Uterus (tissue), 3 donors: ENCODE measurements at regions not wholly inside any gene's neighbourhood (a gene's known extent, or its start where the extent isn't known, plus 50 kb on each side); places are given as distances from the start of the nearest gene placed in this dataset.

ENCODE experiments used
- DNase-seq, 2 donors: peaks; one replicate each; pipeline ENCODE4 v3.0.0-alpha.2; 2019 to 2020
- H3K27ac ChIP-seq, 2 donors: fragments of 200-600 bp; sonication (generic); 1 replicate in 1 of 2; 2 replicates in 1 of 2; pipeline ENCODE4 v1.5.1; 2016 to 2018
- H3K27me3 ChIP-seq, 2 donors: fragments of 200-600 bp; sonication (generic); one replicate each; pipeline ENCODE4 v1.5.1; 2018 to 2019; ENCODE audit warnings: control low read depth in 1 of 2
- H3K36me3 ChIP-seq, 2 donors: fragments of 200-600 bp; sonication (generic); one replicate each; pipeline ENCODE4 v1.5.1; 2019; ENCODE audit warnings: control low read depth in 1 of 2
- H3K4me1 ChIP-seq, 2 donors: fragments of 200-600 bp; sonication (generic); one replicate each; pipeline ENCODE4 v1.5.1; 2018 to 2019; ENCODE audit warnings: control low read depth in 1 of 2
- H3K4me3 ChIP-seq, 2 donors: fragments of 200-600 bp; sonication (generic); 1 replicate in 1 of 2; 2 replicates in 1 of 2; pipeline ENCODE4 v1.5.1; 2018 to 2019; ENCODE audit warnings: mild to moderate bottlenecking in 1 of 2
- H3K9me3 ChIP-seq, 2 donors: fragments of 200-600 bp; sonication (generic); one replicate each; pipeline ENCODE4 v1.5.1; 2019; ENCODE audit warnings: control low read depth in 1 of 2
- POLR2A ChIP-seq, 2 donors: fragments of 450-650 bp; IDR thresholded peaks; one replicate each; pipeline ENCODE4 v1.6.1; 2016; ENCODE audit warnings: antibody characterized with exemption in 2 of 2, mild to moderate bottlenecking in 1 of 2, moderate library complexity in 1 of 2
- intact Hi-C: fragments of 100-400 bp; cut with DNase I; formaldehyde crosslinking; loops from one replicate; pipeline ENCODE4 v1.15.1; 2023; ENCODE audit warnings: low total_unique reads
- TF ChIP-seq, protein P1 (sequence below), 4 experiments: fragments of 200-600 bp in 2 of 4; fragments of 450-650 bp in 2 of 4; sonication (generic) in 2 of 4; IDR thresholded peaks; one replicate each; pipeline ENCODE4 v1.5.1; 2016 to 2019; ENCODE audit warnings: antibody characterized with exemption in 4 of 4, mild to moderate bottlenecking in 2 of 4, moderate library complexity in 1 of 4
- donor health status: DM: yes; HTN: yes; CAD: no.

GRCh38 chr5:118762291-118762690 is 226.1 kb downstream of the DTWD2 start:
- intact Hi-C loops, result no loop called here
- Histone ChIP-seq H3K36me3 (no peaks in the 10 kb centered on the region), H3K27me3 (no peaks in the 10 kb centered on the region), H3K4me1 (no peaks in the 10 kb centered on the region), H3K27ac (no peak overlapping the region), H3K9me3 (no peaks in the 10 kb centered on the region), H3K4me3 (no peak overlapping the region)
- TF ChIP-seq POLR2A (IDR thresholded peaks at IDR 0.05), result no peak
- TF ChIP-seq, protein P1, sequence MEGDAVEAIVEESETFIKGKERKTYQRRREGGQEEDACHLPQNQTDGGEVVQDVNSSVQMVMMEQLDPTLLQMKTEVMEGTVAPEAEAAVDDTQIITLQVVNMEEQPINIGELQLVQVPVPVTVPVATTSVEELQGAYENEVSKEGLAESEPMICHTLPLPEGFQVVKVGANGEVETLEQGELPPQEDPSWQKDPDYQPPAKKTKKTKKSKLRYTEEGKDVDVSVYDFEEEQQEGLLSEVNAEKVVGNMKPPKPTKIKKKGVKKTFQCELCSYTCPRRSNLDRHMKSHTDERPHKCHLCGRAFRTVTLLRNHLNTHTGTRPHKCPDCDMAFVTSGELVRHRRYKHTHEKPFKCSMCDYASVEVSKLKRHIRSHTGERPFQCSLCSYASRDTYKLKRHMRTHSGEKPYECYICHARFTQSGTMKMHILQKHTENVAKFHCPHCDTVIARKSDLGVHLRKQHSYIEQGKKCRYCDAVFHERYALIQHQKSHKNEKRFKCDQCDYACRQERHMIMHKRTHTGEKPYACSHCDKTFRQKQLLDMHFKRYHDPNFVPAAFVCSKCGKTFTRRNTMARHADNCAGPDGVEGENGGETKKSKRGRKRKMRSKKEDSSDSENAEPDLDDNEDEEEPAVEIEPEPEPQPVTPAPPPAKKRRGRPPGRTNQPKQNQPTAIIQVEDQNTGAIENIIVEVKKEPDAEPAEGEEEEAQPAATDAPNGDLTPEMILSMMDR (IDR thresholded peaks at IDR 0.05), result no peak
- DNase-seq, result no peak

GRCh38 chr5:118761814-118762213 is 226.5 kb downstream of the DTWD2 start:
- H3K4me3 ChIP-seq, result no peak overlapping the region
- no peaks in the 10 kb centered on the region for H3K4me1 ChIP-seq
- no peaks in the 10 kb centered on the region for H3K9me3 ChIP-seq
- DNase-seq, result no peak
- intact Hi-C loops, result no loop called here
- TF ChIP-seq POLR2A (IDR thresholded peaks at IDR 0.05), result no peak
- TF ChIP-seq, protein P1 (IDR thresholded peaks at IDR 0.05), result no peak
- no peaks in the 10 kb centered on the region for H3K36me3 ChIP-seq
- H3K27ac ChIP-seq, result no peak overlapping the region
- H3K27me3 ChIP-seq, result no peaks in the 10 kb centered on the region

- intact Hi-C loops, result no loop called here
- TF ChIP-seq POLR2A (IDR thresholded peaks at IDR 0.05), result no peak
- TF ChIP-seq, protein P1 (IDR thresholded peaks at IDR 0.05), result no peak
- no peaks in the 10 kb centered on the region for H3K4me1 ChIP-seq
- H3K4me3 ChIP-seq, result no peak overlapping the region
- no peak for DNase-seq
- no peaks in the 10 kb centered on the region for H3K27me3 ChIP-seq
- no peaks in the 10 kb centered on the region for H3K36me3 ChIP-seq
- no peak overlapping the region for H3K27ac ChIP-seq
- no peaks in the 10 kb centered on the region for H3K9me3 ChIP-seq
These were observed 235.4 kb downstream of the DTWD2 start for GRCh38 chr5:118752969-118753368.

GRCh38 chr5:118736396-118736795 is 252.0 kb downstream of the DTWD2 start:
- TF ChIP-seq, protein P1 (IDR thresholded peaks at IDR 0.05), result no peak
- TF ChIP-seq POLR2A (IDR thresholded peaks at IDR 0.05), result no peak
- Histone ChIP-seq H3K27ac (no peak overlapping the region), H3K27me3 (no peaks in the 10 kb centered on the region), H3K9me3 (no peaks in the 10 kb centered on the region), H3K36me3 (no peaks in the 10 kb centered on the region), H3K4me1 (no peaks in the 10 kb centered on the region), H3K4me3 (no peak overlapping the region)
- DNase-seq, result no peak
- intact Hi-C loops, result no loop called here

GRCh38 chr5:118733394-118733793 is 255.0 kb downstream of the DTWD2 start:
- no peak for TF ChIP-seq POLR2A (IDR thresholded peaks at IDR 0.05)
- TF ChIP-seq, protein P1 (IDR thresholded peaks at IDR 0.05), result no peak

More at GRCh38 chr5:118733394-118733793, 255.0 kb downstream of the DTWD2 start:
- Histone ChIP-seq H3K9me3 (no peaks in the 10 kb centered on the region), H3K36me3 (no peaks in the 10 kb centered on the region), H3K4me3 (no peak overlapping the region), H3K4me1 (no peaks in the 10 kb centered on the region), H3K27me3 (no peaks in the 10 kb centered on the region), H3K27ac (no peak overlapping the region)
- intact Hi-C loops, result no loop called here
- DNase-seq, result no peak
